ENCODE measurements at regions not wholly inside any gene's neighbourhood (a gene's known extent, or its start where the extent isn't known, plus 50 kb on each side); places are given as distances from the start of the nearest gene placed in this dataset.

DNA sequence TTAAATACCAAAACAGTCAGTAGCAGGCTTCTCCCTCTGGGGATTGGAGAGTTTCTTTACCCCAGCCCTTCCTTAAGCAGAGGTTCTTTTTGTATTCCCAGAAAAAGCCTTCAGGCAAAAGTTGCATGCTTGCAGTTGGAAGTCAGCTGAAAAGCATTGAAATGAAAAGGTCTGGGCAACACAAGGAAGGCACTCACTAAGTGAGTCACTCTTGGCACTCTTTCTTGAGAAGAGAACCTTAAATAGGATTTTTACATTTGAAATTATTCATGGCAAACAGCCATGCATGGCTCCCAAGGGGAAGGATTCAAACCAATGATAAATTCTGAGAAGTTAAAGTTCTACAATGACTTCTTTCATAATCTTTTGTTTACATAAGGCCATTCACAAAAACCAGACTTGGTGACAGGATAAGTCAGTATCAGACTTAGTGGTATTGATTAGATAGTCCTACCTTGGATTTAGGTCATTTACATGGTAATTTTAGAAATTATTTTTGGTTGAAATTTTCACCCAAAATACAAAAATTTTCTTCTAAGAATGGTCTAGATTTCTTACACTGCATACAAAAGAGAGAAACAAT is 2068.9 kb downstream of the PCDH7 start:
- ATAC-seq: no peak

DNA sequence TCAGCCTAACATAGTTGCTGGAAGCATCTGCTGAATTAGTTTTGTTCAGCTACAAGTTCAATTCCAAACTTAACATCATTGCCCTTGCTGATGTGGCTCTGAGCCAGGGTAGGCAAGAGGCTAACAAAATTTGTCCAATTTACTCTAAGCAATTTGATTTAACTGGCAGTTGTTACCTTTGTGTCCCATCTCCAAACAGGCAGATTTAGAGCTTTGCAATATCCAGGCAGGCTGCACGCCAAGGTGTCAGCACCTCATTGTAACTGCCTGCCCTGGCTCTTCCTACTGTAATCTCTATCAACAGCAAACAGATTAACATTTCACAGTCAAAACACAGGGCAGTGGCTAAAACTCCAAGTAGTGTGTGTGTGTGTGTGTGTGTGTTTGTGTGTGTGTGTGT is 2070.6 kb downstream of the PCDH7 start:
- no peak for ATAC-seq

- no peak for ATAC-seq
Measured at GRCh38 chr4:32798471-32799159, 2078.4 kb downstream of the PCDH7 start.

- ATAC-seq: no peak
Measured at GRCh38 chr4:32824336-32824735, 2104.2 kb downstream of the PCDH7 start.

- no peak for ATAC-seq
Measured at GRCh38 chr4:32826169-32826568, 2106.0 kb downstream of the PCDH7 start.

GRCh38 chr4:32830160-32830559 is 2110.0 kb downstream of the PCDH7 start:
- no peak for ATAC-seq

GRCh38 chr4:32831104-32831503 is 2110.9 kb downstream of the PCDH7 start:
- no peak for ATAC-seq

GRCh38 chr4:32840461-32841189 is 2120.5 kb downstream of the PCDH7 start:
- no peak for ATAC-seq

- no peak for ATAC-seq
Measured at GRCh38 chr4:32841217-32841616, 2121.0 kb downstream of the PCDH7 start.

- no peak for ATAC-seq
Measured at GRCh38 chr4:32847461-32847860, 2127.3 kb downstream of the PCDH7 start.

GRCh38 chr4:32855622-32856021 is 2135.5 kb downstream of the PCDH7 start:
- no peak for ATAC-seq

GRCh38 chr4:32858361-32858760 is 2138.2 kb downstream of the PCDH7 start:
- ATAC-seq: no peak

DNA sequence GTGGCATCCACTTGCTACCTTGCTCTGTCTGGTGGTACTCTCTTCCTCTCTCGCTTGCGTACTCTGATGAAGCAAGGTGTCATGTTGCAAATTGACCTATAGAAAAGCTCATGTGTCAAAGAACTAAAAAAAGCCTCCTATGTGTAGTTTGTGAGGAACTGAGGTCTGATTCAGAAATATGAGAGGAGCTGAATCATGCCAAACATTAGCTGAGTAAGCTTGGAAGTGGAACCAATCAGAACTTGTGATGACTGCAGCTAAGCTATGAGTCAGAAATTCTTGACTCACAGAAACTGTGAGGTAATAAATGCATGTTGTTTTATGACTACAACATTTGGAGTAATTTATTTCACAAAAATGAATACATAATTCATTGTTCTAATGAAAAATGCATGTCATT is 2138.8 kb downstream of the PCDH7 start:
- ATAC-seq: peak in 1 of 2 donors; percentile 24

- no peak for ATAC-seq
Measured at GRCh38 chr4:32864713-32865351, 2144.7 kb downstream of the PCDH7 start.

DNA sequence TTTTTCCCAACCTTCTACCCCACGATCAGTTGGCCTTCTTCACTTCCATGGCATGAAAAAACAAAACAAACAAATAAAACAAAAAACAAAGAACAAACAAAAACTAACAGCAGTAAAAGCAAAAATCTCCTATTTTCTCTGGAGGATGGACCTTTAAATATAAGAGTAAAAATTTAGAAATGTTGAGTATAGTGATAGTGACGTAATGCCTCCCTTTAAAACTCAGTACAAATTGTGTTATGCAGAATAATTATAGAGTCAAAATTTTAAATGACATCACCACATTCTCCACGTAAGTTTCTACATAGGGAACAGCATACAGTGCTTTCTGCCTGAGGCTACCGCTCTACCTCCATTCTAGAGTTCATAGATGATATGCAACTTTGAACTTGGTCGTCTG is 2156.4 kb downstream of the PCDH7 start:
- ATAC-seq: no peak

GRCh38 chr4:32879913-32880312 is 2159.7 kb downstream of the PCDH7 start:
- no peak for ATAC-seq

GRCh38 chr4:32884198-32884597 is 2164.0 kb downstream of the PCDH7 start:
- ATAC-seq: no peak

DNA sequence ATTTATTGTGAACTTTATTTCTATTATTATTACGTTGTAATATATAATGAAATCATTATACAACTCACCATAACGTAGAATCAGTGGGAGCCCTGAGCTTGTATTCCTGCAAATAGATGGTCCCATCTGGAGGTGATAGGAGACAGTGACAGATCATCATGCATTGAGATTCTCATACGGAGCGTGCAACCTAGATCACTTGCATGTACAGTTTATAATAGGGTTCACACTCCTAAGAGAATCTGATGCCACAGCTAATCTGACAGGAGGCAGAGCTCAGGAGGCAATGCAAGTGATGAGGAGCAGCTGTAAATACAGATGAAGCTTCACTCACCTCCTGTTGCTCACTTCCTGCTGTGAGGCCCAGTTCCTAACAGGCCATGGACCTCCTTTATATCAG is 2170.2 kb downstream of the PCDH7 start:
- no peak for ATAC-seq

- ATAC-seq: no peak
Measured at GRCh38 chr4:32909053-32909452, 2188.9 kb downstream of the PCDH7 start.

- ATAC-seq: no peak
Measured at GRCh38 chr4:32909736-32910135, 2189.6 kb downstream of the PCDH7 start.

DNA sequence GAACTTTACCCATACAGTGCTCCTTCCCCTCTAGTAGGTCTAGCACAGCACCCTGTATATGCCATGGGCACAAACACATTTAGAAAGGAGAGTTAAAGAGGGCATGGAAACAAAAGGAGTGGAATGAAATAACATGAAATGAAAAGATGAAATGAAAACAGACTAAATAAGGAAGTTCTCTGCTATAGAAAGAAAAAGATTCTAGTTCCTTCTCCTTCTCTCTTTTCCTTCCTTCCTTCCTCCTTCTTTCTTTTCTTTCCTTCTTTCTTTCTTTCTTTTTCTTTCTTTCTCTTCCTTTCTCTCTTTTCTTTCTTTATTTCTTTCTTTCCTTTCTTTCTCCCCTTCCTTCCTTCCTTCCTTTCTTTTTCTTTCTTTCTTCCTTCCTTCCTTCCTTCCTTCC is 2197.4 kb downstream of the PCDH7 start:
- ATAC-seq: no peak

DNA sequence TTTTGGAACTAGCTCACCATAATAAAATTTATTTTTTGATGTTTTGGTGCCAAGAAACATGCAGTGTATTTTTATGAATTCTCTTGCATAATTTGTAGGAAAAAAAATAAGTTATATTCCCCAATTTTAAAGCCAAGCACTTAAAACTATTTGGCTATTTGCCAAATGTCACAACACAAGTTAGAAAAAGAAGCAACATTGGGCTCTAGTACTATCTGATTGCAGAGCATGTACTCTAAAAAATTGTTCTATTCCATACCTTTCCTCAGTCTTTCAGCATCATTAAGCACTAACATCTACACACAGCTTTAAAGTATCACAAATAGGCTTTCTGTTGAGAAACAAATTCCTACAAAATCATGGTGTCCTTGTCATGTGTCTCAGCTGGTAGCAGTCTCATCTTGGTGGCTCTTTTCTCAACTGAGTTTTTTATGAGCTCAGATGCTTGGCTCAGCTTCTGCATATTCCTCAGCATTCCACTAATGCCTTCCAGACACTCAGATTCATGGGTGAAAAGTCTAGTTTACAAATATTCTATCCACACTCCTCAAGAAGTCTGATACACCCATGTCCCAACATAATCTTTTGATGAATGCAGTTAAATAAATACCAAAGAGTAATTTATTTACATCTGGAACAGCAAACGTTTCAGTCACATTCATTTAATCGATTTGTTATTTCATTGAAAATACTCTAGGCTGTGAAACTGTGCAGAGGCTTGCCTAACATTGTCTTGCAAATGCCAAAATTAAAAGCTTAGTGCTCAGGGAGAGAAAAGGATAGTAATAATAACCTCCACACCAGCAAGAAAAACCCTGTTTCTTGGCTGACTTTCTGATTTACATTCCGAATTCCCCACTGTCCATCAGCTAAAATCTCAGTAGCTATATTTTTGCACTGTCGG is 2209.9 kb downstream of the PCDH7 start:
- ATAC-seq: no peak

- ATAC-seq: no peak
Measured at GRCh38 chr4:32930700-32931099, 2210.5 kb downstream of the PCDH7 start.
